ENCODE measurements at regions not wholly inside any gene's neighbourhood (a gene's known extent, or its start where the extent isn't known, plus 50 kb on each side); places are given as distances from the start of the nearest gene placed in this dataset.

GRCh38 chr5:172574871-172575223 lies 66.2 kb upstream of the NEURL1B start:
- TF ChIP-seq CTCF (IDR thresholded peaks at IDR 0.05; ENCODE audit: low read depth, low read length, missing control alignments): no peak
- DNase-seq (ENCODE audit: extremely low read depth, low read depth): no peak
- no peak overlapping the region for H3K4me3 ChIP-seq (replicated peaks; ENCODE audit: low read depth, low read length)

- no peak overlapping the region for H3K4me3 ChIP-seq (replicated peaks; ENCODE audit: low read depth, low read length)
- no peak for TF ChIP-seq CTCF (IDR thresholded peaks at IDR 0.05; ENCODE audit: low read depth, low read length, missing control alignments)
- no peak for DNase-seq (ENCODE audit: extremely low read depth, low read depth)
Measured at GRCh38 chr5:172573986-172574870, 66.8 kb upstream of the NEURL1B start.

- no peak for DNase-seq (ENCODE audit: extremely low read depth, low read depth)
- TF ChIP-seq CTCF (IDR thresholded peaks at IDR 0.05; ENCODE audit: low read depth, low read length, missing control alignments): no peak
- no peak overlapping the region for H3K4me3 ChIP-seq (replicated peaks; ENCODE audit: low read depth, low read length)
Measured at GRCh38 chr5:172573120-172573882, 67.8 kb upstream of the NEURL1B start.

- DNase-seq (ENCODE audit: extremely low read depth, low read depth): no peak
- no peak for TF ChIP-seq CTCF (IDR thresholded peaks at IDR 0.05; ENCODE audit: low read depth, low read length, missing control alignments)
- H3K4me3 ChIP-seq (replicated peaks; ENCODE audit: low read depth, low read length): no peak overlapping the region
Measured at GRCh38 chr5:172572440-172572839, 68.6 kb upstream of the NEURL1B start.

- H3K4me3 ChIP-seq (replicated peaks; ENCODE audit: low read depth, low read length): no peak overlapping the region
- TF ChIP-seq CTCF (IDR thresholded peaks at IDR 0.05; ENCODE audit: low read depth, low read length, missing control alignments): no peak
- no peak for DNase-seq (ENCODE audit: extremely low read depth, low read depth)
Measured at GRCh38 chr5:172571892-172572291, 69.2 kb upstream of the NEURL1B start.

GRCh38 chr5:172571413-172571812 lies 69.7 kb upstream of the NEURL1B start:
- H3K4me3 ChIP-seq (replicated peaks; ENCODE audit: low read depth, low read length): no peak overlapping the region
- no peak for TF ChIP-seq CTCF (IDR thresholded peaks at IDR 0.05; ENCODE audit: low read depth, low read length, missing control alignments)
- no peak for DNase-seq (ENCODE audit: extremely low read depth, low read depth)

Data from HFF-Myc (cell line).